HG03342 (cell line): ENCODE measurements at regions not wholly inside any gene's neighbourhood (a gene's known extent, or its start where the extent isn't known, plus 50 kb on each side); places are given as distances from the start of the nearest gene placed in this dataset.

Experiments
- ATAC-seq: cut with Tn5 transposase; IDR thresholded peaks from one replicate; pipeline ENCODE4 v1.9.1; 2021; ENCODE audit warnings: mild to moderate bottlenecking, moderate library complexity; ENCODE audit not compliant: unreplicated experiment

GRCh38 chr2:122150524-122151280 lies 395.3 kb downstream of the TSN start:
- ATAC-seq: no peak

GRCh38 chr2:122152571-122152970 lies 397.1 kb downstream of the TSN start:
- ATAC-seq: no peak

- peak; percentile 43 for ATAC-seq
Observed at GRCh38 chr2:122156176-122156890, 400.9 kb downstream of the TSN start.

- no peak for ATAC-seq
Observed at GRCh38 chr2:122157158-122157557, 401.7 kb downstream of the TSN start.

- no peak for ATAC-seq
Observed at GRCh38 chr2:122163617-122164016, 408.2 kb downstream of the TSN start.

- ATAC-seq: no peak
Observed at GRCh38 chr2:122164964-122165363, 409.5 kb downstream of the TSN start.

- ATAC-seq: no peak
Observed at GRCh38 chr2:122166820-122167219, 411.4 kb downstream of the TSN start.

GRCh38 chr2:122167515-122167914 lies 412.1 kb downstream of the TSN start:
- ATAC-seq: no peak

GRCh38 chr2:122168799-122169198 lies 413.3 kb downstream of the TSN start:
- no peak for ATAC-seq

GRCh38 chr2:122172812-122173211 lies 417.4 kb downstream of the TSN start:
- no peak for ATAC-seq

GRCh38 chr2:122174061-122174460 lies 418.6 kb downstream of the TSN start:
- no peak for ATAC-seq

- no peak for ATAC-seq
Observed at GRCh38 chr2:122179492-122180165, 424.2 kb downstream of the TSN start.

- no peak for ATAC-seq
Observed at GRCh38 chr2:122180972-122181371, 425.5 kb downstream of the TSN start.

- no peak for ATAC-seq
Observed at GRCh38 chr2:122182616-122183355, 427.3 kb downstream of the TSN start.

GRCh38 chr2:122183890-122184289 lies 428.4 kb downstream of the TSN start:
- ATAC-seq: no peak

GRCh38 chr2:122186761-122187222 lies 431.3 kb downstream of the TSN start:
- ATAC-seq: no peak

- ATAC-seq: no peak
Observed at GRCh38 chr2:122191331-122191730, 435.9 kb downstream of the TSN start.

GRCh38 chr2:122193622-122194021 lies 438.2 kb downstream of the TSN start:
- ATAC-seq: no peak

- no peak for ATAC-seq
Observed at GRCh38 chr2:122194546-122194945, 439.1 kb downstream of the TSN start.

GRCh38 chr2:122203523-122203922 lies 448.1 kb downstream of the TSN start:
- ATAC-seq: no peak

- ATAC-seq: no peak
Observed at GRCh38 chr2:122205641-122206040, 450.2 kb downstream of the TSN start.
